ENCODE measurements at regions not wholly inside any gene's neighbourhood (a gene's known extent, or its start where the extent isn't known, plus 50 kb on each side); places are given as distances from the start of the nearest gene placed in this dataset.

DNA sequence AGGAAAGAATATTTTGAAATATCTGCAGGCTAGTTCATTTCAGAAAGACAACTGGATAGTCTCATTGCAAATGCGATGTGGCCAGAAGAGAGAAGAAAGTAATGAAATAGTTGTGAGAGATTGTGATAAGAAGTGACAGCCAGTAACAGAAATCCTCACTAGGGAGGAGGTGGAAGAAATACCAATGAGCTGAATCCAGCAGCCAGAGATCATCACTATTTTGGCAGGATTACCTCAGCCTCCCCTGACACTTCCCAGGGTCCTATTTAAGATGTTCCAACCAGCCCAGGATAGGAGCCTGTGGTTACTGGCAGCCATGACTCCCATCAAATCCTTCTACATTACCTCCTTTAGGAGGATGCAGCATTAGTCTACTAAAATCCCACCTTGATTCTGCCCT is 76.7 kb upstream of the ARHGAP24 start:
- TF ChIP-seq, protein P1, sequence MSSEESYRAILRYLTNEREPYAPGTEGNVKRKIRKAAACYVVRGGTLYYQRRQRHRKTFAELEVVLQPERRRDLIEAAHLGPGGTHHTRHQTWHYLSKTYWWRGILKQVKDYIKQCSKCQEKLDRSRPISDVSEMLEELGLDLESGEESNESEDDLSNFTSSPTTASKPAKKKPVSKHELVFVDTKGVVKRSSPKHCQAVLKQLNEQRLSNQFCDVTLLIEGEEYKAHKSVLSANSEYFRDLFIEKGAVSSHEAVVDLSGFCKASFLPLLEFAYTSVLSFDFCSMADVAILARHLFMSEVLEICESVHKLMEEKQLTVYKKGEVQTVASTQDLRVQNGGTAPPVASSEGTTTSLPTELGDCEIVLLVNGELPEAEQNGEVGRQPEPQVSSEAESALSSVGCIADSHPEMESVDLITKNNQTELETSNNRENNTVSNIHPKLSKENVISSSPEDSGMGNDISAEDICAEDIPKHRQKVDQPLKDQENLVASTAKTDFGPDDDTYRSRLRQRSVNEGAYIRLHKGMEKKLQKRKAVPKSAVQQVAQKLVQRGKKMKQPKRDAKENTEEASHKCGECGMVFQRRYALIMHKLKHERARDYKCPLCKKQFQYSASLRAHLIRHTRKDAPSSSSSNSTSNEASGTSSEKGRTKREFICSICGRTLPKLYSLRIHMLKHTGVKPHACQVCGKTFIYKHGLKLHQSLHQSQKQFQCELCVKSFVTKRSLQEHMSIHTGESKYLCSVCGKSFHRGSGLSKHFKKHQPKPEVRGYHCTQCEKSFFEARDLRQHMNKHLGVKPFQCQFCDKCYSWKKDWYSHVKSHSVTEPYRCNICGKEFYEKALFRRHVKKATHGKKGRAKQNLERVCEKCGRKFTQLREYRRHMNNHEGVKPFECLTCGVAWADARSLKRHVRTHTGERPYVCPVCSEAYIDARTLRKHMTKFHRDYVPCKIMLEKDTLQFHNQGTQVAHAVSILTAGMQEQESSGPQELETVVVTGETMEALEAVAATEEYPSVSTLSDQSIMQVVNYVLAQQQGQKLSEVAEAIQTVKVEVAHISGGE (CRISPR knock-in tag; IDR thresholded peaks at IDR 0.05), result no peak
- TF ChIP-seq, protein P2, sequence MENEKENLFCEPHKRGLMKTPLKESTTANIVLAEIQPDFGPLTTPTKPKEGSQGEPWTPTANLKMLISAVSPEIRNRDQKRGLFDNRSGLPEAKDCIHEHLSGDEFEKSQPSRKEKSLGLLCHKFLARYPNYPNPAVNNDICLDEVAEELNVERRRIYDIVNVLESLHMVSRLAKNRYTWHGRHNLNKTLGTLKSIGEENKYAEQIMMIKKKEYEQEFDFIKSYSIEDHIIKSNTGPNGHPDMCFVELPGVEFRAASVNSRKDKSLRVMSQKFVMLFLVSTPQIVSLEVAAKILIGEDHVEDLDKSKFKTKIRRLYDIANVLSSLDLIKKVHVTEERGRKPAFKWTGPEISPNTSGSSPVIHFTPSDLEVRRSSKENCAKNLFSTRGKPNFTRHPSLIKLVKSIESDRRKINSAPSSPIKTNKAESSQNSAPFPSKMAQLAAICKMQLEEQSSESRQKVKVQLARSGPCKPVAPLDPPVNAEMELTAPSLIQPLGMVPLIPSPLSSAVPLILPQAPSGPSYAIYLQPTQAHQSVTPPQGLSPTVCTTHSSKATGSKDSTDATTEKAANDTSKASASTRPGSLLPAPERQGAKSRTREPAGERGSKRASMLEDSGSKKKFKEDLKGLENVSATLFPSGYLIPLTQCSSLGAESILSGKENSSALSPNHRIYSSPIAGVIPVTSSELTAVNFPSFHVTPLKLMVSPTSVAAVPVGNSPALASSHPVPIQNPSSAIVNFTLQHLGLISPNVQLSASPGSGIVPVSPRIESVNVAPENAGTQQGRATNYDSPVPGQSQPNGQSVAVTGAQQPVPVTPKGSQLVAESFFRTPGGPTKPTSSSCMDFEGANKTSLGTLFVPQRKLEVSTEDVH (IDR thresholded peaks at IDR 0.05; ENCODE audit: low read depth, partially characterized antibody), result no peak
- no peak for TF ChIP-seq HNRNPH1 (optimal IDR thresholded peaks at IDR 0.05; ENCODE audit: low read depth, low read length)
- TF ChIP-seq KDM4B (IDR thresholded peaks at IDR 0.05; ENCODE audit: borderline replicate concordance in 2 of 2, low read depth in 1 of 2), result no peak
- no peak for TF ChIP-seq YBX1 (IDR thresholded peaks at IDR 0.05)
- TF ChIP-seq ZNF274 (IDR thresholded peaks at IDR 0.05; ENCODE audit: borderline replicate concordance, low read depth, low read length), result no peak

All from K562 (cell line).